ENCODE measurements at regions not wholly inside any gene's neighbourhood (a gene's known extent, or its start where the extent isn't known, plus 50 kb on each side); places are given as distances from the start of the nearest gene placed in this dataset.
"Not testable (repeated sequence)": the region's sequence is repeated elsewhere in the genome, so short reads cannot be mapped to it uniquely, and the experiment has no call there.

DNA sequence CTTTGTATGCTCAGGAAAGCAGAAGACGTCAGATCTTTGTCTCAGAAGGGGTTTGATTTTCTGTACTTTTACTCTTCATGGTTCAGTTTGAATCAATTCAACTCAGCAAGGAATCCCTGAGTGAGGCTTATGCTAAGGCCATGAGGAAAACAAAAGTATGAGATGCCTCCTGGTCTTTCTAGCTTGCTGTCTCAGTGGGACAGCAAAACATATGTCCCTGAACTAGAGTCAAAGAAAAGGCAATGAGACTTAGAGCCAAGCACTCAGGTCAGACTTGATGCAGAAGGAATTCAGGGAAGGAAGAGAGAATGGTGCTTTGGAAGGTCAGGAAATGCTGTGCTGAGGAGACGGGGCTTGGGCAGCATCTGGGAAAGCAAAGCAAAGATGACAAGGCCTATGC is 236.2 kb upstream of the SFRP2 start:
- no peaks in the 10 kb centered on the region for H3K27me3 ChIP-seq (ENCODE audit: control insufficient read depth, insufficient read depth, low read length)
- H3K27ac ChIP-seq (ENCODE audit: low read length) = no peak overlapping the region
- H3K9me3 ChIP-seq (ENCODE audit: control insufficient read depth, low read depth, low read length) = no peaks in the 10 kb centered on the region
- H3K4me1 ChIP-seq (ENCODE audit: control insufficient read depth, low read depth, low read length) = peaks cover 16% of the 10 kb centered on the region
- no peak overlapping the region for H3K9ac ChIP-seq (ENCODE audit: low read length)
- H3K4me3 ChIP-seq (ENCODE audit: low read length) = no peak overlapping the region
- no peaks in the 10 kb centered on the region for H3K36me3 ChIP-seq (ENCODE audit: control insufficient read depth, low read depth, low read length)

GRCh38 chr4:154024097-154024694 is 235.3 kb upstream of the SFRP2 start:
- H3K27me3 ChIP-seq (ENCODE audit: control insufficient read depth, insufficient read depth, low read length) = no peaks in the 10 kb centered on the region
- no peak overlapping the region for H3K9ac ChIP-seq (ENCODE audit: low read length)
- peaks cover 7% of the 10 kb centered on the region for H3K4me1 ChIP-seq (ENCODE audit: control insufficient read depth, low read depth, low read length)
- no peaks in the 10 kb centered on the region for H3K36me3 ChIP-seq (ENCODE audit: control insufficient read depth, low read depth, low read length)
- no peaks in the 10 kb centered on the region for H3K9me3 ChIP-seq (ENCODE audit: control insufficient read depth, low read depth, low read length)
- H3K27ac ChIP-seq (ENCODE audit: low read length) = no peak overlapping the region
- H3K4me3 ChIP-seq (ENCODE audit: low read length) = no peak overlapping the region

DNA sequence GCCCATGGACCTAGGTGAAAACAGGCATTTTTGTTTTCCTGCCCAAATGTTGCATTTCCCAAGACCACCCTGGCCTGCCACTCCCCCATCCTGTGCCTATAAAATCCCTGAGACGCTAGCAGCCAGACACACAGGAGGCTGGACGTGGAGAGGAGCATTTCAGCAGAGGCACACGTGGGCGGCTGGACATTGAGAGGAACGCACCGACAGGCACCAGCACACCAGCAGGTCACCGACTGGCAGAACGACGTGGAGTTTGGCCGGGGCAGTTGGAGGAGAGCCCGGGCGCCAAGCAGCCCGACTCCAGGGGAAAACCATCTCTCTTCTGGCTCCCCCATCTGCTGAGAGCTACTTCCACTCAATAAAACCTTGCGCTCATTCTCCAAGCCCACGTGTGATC is 234.8 kb upstream of the SFRP2 start:
- not testable (repeated sequence) for H3K36me3 ChIP-seq (ENCODE audit: control insufficient read depth, low read depth, low read length); H3K4me3 ChIP-seq (ENCODE audit: low read length); H3K27ac ChIP-seq (ENCODE audit: low read length); H3K9me3 ChIP-seq (ENCODE audit: control insufficient read depth, low read depth, low read length); H3K27me3 ChIP-seq (ENCODE audit: control insufficient read depth, insufficient read depth, low read length); H3K9ac ChIP-seq (ENCODE audit: low read length); H3K4me1 ChIP-seq (ENCODE audit: control insufficient read depth, low read depth, low read length)

DNA sequence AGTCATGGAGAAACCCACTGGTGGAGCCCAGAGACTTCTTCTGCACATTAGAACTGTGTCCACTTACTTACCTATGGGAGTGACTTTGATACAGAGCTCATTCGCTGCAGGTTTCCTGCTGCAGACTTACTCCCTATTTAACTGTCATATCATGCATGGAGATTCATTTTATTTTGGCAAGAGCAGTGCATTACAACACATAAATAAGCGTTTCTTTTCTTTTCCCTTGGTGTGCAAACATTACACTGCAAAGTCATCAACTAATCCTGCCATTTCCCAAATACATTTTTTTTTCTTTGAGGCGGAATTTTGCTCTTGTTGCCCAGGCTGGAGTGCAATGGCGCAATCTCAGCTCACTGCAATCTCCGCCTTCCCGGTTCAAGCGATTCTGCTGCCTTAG is 230.9 kb upstream of the SFRP2 start:
- H3K27ac ChIP-seq (ENCODE audit: low read length) = no peak overlapping the region
- no peaks in the 10 kb centered on the region for H3K36me3 ChIP-seq (ENCODE audit: control insufficient read depth, low read depth, low read length)
- H3K9me3 ChIP-seq (ENCODE audit: control insufficient read depth, low read depth, low read length) = no peaks in the 10 kb centered on the region
- H3K4me1 ChIP-seq (ENCODE audit: control insufficient read depth, low read depth, low read length) = peaks cover 4% of the 10 kb centered on the region
- no peaks in the 10 kb centered on the region for H3K27me3 ChIP-seq (ENCODE audit: control insufficient read depth, insufficient read depth, low read length)
- no peak overlapping the region for H3K4me3 ChIP-seq (ENCODE audit: low read length)
- H3K9ac ChIP-seq (ENCODE audit: low read length) = no peak overlapping the region

GRCh38 chr4:154018659-154019058 is 229.8 kb upstream of the SFRP2 start:
- H3K27ac ChIP-seq (ENCODE audit: low read length) = no peak overlapping the region
- H3K9ac ChIP-seq (ENCODE audit: low read length) = no peak overlapping the region
- H3K9me3 ChIP-seq (ENCODE audit: control insufficient read depth, low read depth, low read length) = no peaks in the 10 kb centered on the region
- no peak overlapping the region for H3K4me3 ChIP-seq (ENCODE audit: low read length)
- no peaks in the 10 kb centered on the region for H3K27me3 ChIP-seq (ENCODE audit: control insufficient read depth, insufficient read depth, low read length)
- H3K36me3 ChIP-seq (ENCODE audit: control insufficient read depth, low read depth, low read length) = no peaks in the 10 kb centered on the region
- H3K4me1 ChIP-seq (ENCODE audit: control insufficient read depth, low read depth, low read length) = peaks cover 4% of the 10 kb centered on the region

- no peaks in the 10 kb centered on the region for H3K9me3 ChIP-seq (ENCODE audit: control insufficient read depth, low read depth, low read length)
- no peak overlapping the region for H3K4me3 ChIP-seq (ENCODE audit: low read length)
- no peaks in the 10 kb centered on the region for H3K4me1 ChIP-seq (ENCODE audit: control insufficient read depth, low read depth, low read length)
- H3K36me3 ChIP-seq (ENCODE audit: control insufficient read depth, low read depth, low read length) = no peaks in the 10 kb centered on the region
- no peak overlapping the region for H3K9ac ChIP-seq (ENCODE audit: low read length)
- H3K27me3 ChIP-seq (ENCODE audit: control insufficient read depth, insufficient read depth, low read length) = no peaks in the 10 kb centered on the region
- H3K27ac ChIP-seq (ENCODE audit: low read length) = no peak overlapping the region
These were observed 226.7 kb upstream of the SFRP2 start for GRCh38 chr4:154015578-154015977.

- H3K27me3 ChIP-seq (ENCODE audit: control insufficient read depth, insufficient read depth, low read length) = no peaks in the 10 kb centered on the region
- H3K27ac ChIP-seq (ENCODE audit: low read length) = no peak overlapping the region
- no peaks in the 10 kb centered on the region for H3K4me1 ChIP-seq (ENCODE audit: control insufficient read depth, low read depth, low read length)
- H3K36me3 ChIP-seq (ENCODE audit: control insufficient read depth, low read depth, low read length) = no peaks in the 10 kb centered on the region
- no peak overlapping the region for H3K4me3 ChIP-seq (ENCODE audit: low read length)
- no peak overlapping the region for H3K9ac ChIP-seq (ENCODE audit: low read length)
- no peaks in the 10 kb centered on the region for H3K9me3 ChIP-seq (ENCODE audit: control insufficient read depth, low read depth, low read length)
These were observed 225.8 kb upstream of the SFRP2 start for GRCh38 chr4:154014407-154015321.

- no peaks in the 10 kb centered on the region for H3K36me3 ChIP-seq (ENCODE audit: control insufficient read depth, low read depth, low read length)
- no peaks in the 10 kb centered on the region for H3K9me3 ChIP-seq (ENCODE audit: control insufficient read depth, low read depth, low read length)
- no peak overlapping the region for H3K27ac ChIP-seq (ENCODE audit: low read length)
- H3K4me1 ChIP-seq (ENCODE audit: control insufficient read depth, low read depth, low read length) = no peaks in the 10 kb centered on the region
- H3K27me3 ChIP-seq (ENCODE audit: control insufficient read depth, insufficient read depth, low read length) = no peaks in the 10 kb centered on the region
- no peak overlapping the region for H3K9ac ChIP-seq (ENCODE audit: low read length)
- H3K4me3 ChIP-seq (ENCODE audit: low read length) = no peak overlapping the region
These were observed 224.7 kb upstream of the SFRP2 start for GRCh38 chr4:154013576-154013975.

GRCh38 chr4:154010371-154010770 is 221.5 kb upstream of the SFRP2 start:
- Histone ChIP-seq H3K27me3 (ENCODE audit: control insufficient read depth, insufficient read depth, low read length) (no peaks in the 10 kb centered on the region), H3K9ac (ENCODE audit: low read length) (no peak overlapping the region), H3K36me3 (ENCODE audit: control insufficient read depth, low read depth, low read length) (no peaks in the 10 kb centered on the region), H3K27ac (ENCODE audit: low read length) (no peak overlapping the region), H3K4me3 (ENCODE audit: low read length) (no peak overlapping the region), H3K9me3 (ENCODE audit: control insufficient read depth, low read depth, low read length) (no peaks in the 10 kb centered on the region), H3K4me1 (ENCODE audit: control insufficient read depth, low read depth, low read length) (no peaks in the 10 kb centered on the region)

GRCh38 chr4:154009788-154010187 is 220.9 kb upstream of the SFRP2 start:
- no peaks in the 10 kb centered on the region for H3K27me3 ChIP-seq (ENCODE audit: control insufficient read depth, insufficient read depth, low read length)
- H3K36me3 ChIP-seq (ENCODE audit: control insufficient read depth, low read depth, low read length) = no peaks in the 10 kb centered on the region
- H3K4me1 ChIP-seq (ENCODE audit: control insufficient read depth, low read depth, low read length) = no peaks in the 10 kb centered on the region
- H3K9ac ChIP-seq (ENCODE audit: low read length) = no peak overlapping the region
- no peaks in the 10 kb centered on the region for H3K9me3 ChIP-seq (ENCODE audit: control insufficient read depth, low read depth, low read length)
- no peak overlapping the region for H3K4me3 ChIP-seq (ENCODE audit: low read length)
- H3K27ac ChIP-seq (ENCODE audit: low read length) = no peak overlapping the region

DNA sequence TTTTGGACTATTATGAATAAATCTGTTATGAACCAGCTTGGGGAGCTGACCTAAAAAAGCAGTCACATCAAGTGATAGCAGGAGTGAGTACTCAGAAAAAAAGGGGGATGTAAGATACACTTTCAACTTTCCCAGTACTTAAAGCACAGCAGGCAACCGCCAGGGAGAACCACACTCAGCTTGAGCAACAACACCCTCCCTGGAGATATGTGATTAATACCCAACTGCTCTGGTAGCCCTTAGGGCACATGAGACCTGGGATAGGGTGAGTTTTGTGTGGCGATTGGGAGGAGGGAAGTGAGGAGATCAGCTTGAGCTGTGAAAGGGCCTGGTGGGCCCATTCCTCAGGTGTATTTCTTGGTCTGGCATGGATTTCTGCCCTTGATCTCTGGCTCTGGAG is 220.3 kb upstream of the SFRP2 start:
- no peaks in the 10 kb centered on the region for H3K27me3 ChIP-seq (ENCODE audit: control insufficient read depth, insufficient read depth, low read length)
- H3K36me3 ChIP-seq (ENCODE audit: control insufficient read depth, low read depth, low read length) = no peaks in the 10 kb centered on the region
- H3K4me3 ChIP-seq (ENCODE audit: low read length) = no peak overlapping the region
- no peaks in the 10 kb centered on the region for H3K9me3 ChIP-seq (ENCODE audit: control insufficient read depth, low read depth, low read length)
- H3K4me1 ChIP-seq (ENCODE audit: control insufficient read depth, low read depth, low read length) = no peaks in the 10 kb centered on the region
- H3K9ac ChIP-seq (ENCODE audit: low read length) = no peak overlapping the region
- H3K27ac ChIP-seq (ENCODE audit: low read length) = no peak overlapping the region

DNA sequence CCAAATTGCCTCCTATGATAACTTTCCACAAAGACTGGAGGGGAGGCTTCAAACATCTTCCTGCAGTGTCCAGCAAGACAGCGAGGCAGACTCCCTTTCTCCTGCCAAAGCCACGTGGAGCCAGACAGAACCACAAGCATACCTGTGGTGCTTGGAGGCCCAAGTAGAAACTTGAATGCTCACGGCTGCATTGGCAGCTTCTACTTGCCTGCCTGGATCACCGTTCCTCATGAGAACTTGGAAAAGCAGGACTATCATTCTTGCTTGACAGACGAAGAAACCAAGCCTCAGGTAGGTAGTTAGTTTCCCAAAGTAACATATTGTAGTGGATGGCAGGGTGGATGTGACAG is 216.3 kb upstream of the SFRP2 start:
- H3K9ac ChIP-seq (ENCODE audit: low read length) = no peak overlapping the region
- H3K27me3 ChIP-seq (ENCODE audit: control insufficient read depth, insufficient read depth, low read length) = no peaks in the 10 kb centered on the region
- no peak overlapping the region for H3K27ac ChIP-seq (ENCODE audit: low read length)
- no peaks in the 10 kb centered on the region for H3K36me3 ChIP-seq (ENCODE audit: control insufficient read depth, low read depth, low read length)
- no peaks in the 10 kb centered on the region for H3K9me3 ChIP-seq (ENCODE audit: control insufficient read depth, low read depth, low read length)
- no peaks in the 10 kb centered on the region for H3K4me1 ChIP-seq (ENCODE audit: control insufficient read depth, low read depth, low read length)
- H3K4me3 ChIP-seq (ENCODE audit: low read length) = no peak overlapping the region

Data from iPS-18a (cell line).